ENCODE measurements at regions not wholly inside any gene's neighbourhood (a gene's known extent, or its start where the extent isn't known, plus 50 kb on each side); places are given as distances from the start of the nearest gene placed in this dataset.

DNA sequence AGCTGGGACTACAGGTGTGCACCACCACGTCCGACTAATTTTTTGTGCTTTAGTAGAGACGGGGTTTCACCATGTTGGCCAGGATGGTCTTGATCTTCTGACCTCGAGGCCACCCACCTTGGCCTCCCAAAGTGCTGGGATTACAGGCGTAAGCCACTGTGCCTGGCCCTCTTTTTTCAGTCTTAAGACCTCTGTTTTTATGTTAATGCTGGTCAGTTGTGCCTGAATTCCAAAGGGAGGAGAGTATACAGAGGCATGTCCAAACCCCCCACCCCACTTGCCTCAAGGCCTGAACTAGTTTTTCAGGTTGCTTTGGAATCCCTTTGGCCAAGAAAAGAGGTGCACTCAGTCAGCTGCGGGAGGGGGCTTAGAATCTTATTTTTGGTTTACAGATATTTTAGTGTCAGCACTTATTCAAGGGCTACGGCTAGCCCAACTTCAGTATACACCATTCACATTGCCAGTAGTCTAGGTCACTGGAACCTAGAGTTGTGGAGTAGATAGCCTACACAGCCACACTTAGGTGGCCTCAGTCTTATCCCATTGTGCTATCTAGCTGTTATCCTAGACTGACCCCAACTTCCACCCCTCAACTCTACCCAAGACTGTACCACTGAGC lies 128.0 kb upstream of the TPM1 start:
- Histone ChIP-seq H3K4me3 (ENCODE audit: low read depth in 1 of 3, low read length in 3 of 3) (no peak overlapping the region), H3K27me3 (ENCODE audit: control insufficient read depth in 4 of 4, insufficient read depth in 4 of 4, low read length in 3 of 4) (no peaks in the 10 kb centered on the region), H3K36me3 (ENCODE audit: control insufficient read depth in 4 of 4, insufficient read depth in 3 of 4, low read depth in 1 of 4, low read length in 3 of 4) (no peaks in the 10 kb centered on the region), H3K9ac (ENCODE audit: low read depth in 1 of 2, low read length in 2 of 2) (no peak overlapping the region), H3K27ac (ENCODE audit: low read depth in 1 of 2, low read length in 2 of 2) (no peak overlapping the region), H3K9me3 (ENCODE audit: control insufficient read depth in 4 of 4, low read length in 3 of 4) (no peaks in the 10 kb centered on the region), H3K4me1 (ENCODE audit: control insufficient read depth in 4 of 4, insufficient read depth in 4 of 4, low read length in 3 of 4) (peaks cover 0 to 7% (median 0%) of the 10 kb centered on the region in 4 donors)
- 96% methylated on average over 7 of the region's 7 CpGs for WGBS
- DNase-seq (ENCODE audit: low spot score) = no peak
- TF ChIP-seq GABPA (IDR thresholded peaks at IDR 0.05 in 1 of 2, conservative IDR thresholded peaks at IDR 0.05 in 1 of 2) (no peak), SP1 (IDR thresholded peaks at IDR 0.05) (no peak), HNF4G (IDR thresholded peaks at IDR 0.05) (no peak), TAF1 (conservative IDR thresholded peaks at IDR 0.05) (no peak), HNF4A (conservative IDR thresholded peaks at IDR 0.05) (no peak), YY1 (IDR thresholded peaks at IDR 0.05) (no peak), EGR1 (IDR thresholded peaks at IDR 0.05; ENCODE audit: low read depth in 2 of 2) (no peak), FOXA1 (IDR thresholded peaks at IDR 0.05) (no peak), FOXA2 (IDR thresholded peaks at IDR 0.05) (no peak), JUND (IDR thresholded peaks at IDR 0.05) (no peak)
- TF ChIP-seq, protein P1, sequence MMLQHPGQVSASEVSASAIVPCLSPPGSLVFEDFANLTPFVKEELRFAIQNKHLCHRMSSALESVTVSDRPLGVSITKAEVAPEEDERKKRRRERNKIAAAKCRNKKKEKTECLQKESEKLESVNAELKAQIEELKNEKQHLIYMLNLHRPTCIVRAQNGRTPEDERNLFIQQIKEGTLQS (IDR thresholded peaks at IDR 0.05) = no peak
- TF ChIP-seq, protein P2, sequence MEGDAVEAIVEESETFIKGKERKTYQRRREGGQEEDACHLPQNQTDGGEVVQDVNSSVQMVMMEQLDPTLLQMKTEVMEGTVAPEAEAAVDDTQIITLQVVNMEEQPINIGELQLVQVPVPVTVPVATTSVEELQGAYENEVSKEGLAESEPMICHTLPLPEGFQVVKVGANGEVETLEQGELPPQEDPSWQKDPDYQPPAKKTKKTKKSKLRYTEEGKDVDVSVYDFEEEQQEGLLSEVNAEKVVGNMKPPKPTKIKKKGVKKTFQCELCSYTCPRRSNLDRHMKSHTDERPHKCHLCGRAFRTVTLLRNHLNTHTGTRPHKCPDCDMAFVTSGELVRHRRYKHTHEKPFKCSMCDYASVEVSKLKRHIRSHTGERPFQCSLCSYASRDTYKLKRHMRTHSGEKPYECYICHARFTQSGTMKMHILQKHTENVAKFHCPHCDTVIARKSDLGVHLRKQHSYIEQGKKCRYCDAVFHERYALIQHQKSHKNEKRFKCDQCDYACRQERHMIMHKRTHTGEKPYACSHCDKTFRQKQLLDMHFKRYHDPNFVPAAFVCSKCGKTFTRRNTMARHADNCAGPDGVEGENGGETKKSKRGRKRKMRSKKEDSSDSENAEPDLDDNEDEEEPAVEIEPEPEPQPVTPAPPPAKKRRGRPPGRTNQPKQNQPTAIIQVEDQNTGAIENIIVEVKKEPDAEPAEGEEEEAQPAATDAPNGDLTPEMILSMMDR (IDR thresholded peaks at IDR 0.05; ENCODE audit: low read depth, low read length, missing input control) = no peak
- TF ChIP-seq, protein P3, sequence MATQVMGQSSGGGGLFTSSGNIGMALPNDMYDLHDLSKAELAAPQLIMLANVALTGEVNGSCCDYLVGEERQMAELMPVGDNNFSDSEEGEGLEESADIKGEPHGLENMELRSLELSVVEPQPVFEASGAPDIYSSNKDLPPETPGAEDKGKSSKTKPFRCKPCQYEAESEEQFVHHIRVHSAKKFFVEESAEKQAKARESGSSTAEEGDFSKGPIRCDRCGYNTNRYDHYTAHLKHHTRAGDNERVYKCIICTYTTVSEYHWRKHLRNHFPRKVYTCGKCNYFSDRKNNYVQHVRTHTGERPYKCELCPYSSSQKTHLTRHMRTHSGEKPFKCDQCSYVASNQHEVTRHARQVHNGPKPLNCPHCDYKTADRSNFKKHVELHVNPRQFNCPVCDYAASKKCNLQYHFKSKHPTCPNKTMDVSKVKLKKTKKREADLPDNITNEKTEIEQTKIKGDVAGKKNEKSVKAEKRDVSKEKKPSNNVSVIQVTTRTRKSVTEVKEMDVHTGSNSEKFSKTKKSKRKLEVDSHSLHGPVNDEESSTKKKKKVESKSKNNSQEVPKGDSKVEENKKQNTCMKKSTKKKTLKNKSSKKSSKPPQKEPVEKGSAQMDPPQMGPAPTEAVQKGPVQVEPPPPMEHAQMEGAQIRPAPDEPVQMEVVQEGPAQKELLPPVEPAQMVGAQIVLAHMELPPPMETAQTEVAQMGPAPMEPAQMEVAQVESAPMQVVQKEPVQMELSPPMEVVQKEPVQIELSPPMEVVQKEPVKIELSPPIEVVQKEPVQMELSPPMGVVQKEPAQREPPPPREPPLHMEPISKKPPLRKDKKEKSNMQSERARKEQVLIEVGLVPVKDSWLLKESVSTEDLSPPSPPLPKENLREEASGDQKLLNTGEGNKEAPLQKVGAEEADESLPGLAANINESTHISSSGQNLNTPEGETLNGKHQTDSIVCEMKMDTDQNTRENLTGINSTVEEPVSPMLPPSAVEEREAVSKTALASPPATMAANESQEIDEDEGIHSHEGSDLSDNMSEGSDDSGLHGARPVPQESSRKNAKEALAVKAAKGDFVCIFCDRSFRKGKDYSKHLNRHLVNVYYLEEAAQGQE (IDR thresholded peaks at IDR 0.05) = no peak
- TF ChIP-seq, protein P4, sequence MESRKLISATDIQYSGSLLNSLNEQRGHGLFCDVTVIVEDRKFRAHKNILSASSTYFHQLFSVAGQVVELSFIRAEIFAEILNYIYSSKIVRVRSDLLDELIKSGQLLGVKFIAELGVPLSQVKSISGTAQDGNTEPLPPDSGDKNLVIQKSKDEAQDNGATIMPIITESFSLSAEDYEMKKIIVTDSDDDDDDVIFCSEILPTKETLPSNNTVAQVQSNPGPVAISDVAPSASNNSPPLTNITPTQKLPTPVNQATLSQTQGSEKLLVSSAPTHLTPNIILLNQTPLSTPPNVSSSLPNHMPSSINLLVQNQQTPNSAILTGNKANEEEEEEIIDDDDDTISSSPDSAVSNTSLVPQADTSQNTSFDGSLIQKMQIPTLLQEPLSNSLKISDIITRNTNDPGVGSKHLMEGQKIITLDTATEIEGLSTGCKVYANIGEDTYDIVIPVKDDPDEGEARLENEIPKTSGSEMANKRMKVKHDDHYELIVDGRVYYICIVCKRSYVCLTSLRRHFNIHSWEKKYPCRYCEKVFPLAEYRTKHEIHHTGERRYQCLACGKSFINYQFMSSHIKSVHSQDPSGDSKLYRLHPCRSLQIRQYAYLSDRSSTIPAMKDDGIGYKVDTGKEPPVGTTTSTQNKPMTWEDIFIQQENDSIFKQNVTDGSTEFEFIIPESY (IDR thresholded peaks at IDR 0.05) = no peak
- TF ChIP-seq, protein P5, sequence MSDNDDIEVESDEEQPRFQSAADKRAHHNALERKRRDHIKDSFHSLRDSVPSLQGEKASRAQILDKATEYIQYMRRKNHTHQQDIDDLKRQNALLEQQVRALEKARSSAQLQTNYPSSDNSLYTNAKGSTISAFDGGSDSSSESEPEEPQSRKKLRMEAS (IDR thresholded peaks at IDR 0.05) = no peak

Data from liver (tissue), 8 donors.